Spinal cord (tissue), 9 donors: ENCODE measurements at regions not wholly inside any gene's neighbourhood (a gene's known extent, or its start where the extent isn't known, plus 50 kb on each side); places are given as distances from the start of the nearest gene placed in this dataset.

Experiments
- DNase-seq, 6 donors: peaks; one replicate each; pipeline versions ENCODE4 v3.0.0 to v3.0.0-alpha.2; 2013 to 2015; ENCODE audit warnings: low spot score in 6 of 6, low read depth in 4 of 6
- H3K27ac ChIP-seq: one replicate; pipeline ENCODE4 v1.5.1; 2013; ENCODE audit warnings: low read depth, low read length, control low read depth
- H3K27me3 ChIP-seq: one replicate; pipeline ENCODE4 v1.6.1; 2013; ENCODE audit warnings: low read length; ENCODE audit not compliant: control insufficient read depth, insufficient read depth
- H3K36me3 ChIP-seq: one replicate; pipeline ENCODE4 v1.6.1; 2013; ENCODE audit warnings: low read length; ENCODE audit not compliant: control insufficient read depth, insufficient read depth
- H3K4me1 ChIP-seq: one replicate; pipeline ENCODE4 v1.6.1; 2013; ENCODE audit warnings: low read length; ENCODE audit not compliant: control insufficient read depth, insufficient read depth
- H3K4me3 ChIP-seq: one replicate; pipeline ENCODE4 v1.5.1; 2013; ENCODE audit warnings: low read depth, low read length, control low read depth
- H3K9me3 ChIP-seq: one replicate; pipeline ENCODE4 v1.6.1; 2013; ENCODE audit warnings: low read length; ENCODE audit not compliant: control insufficient read depth, insufficient read depth
- WGBS: methylation state at CpG from one replicate; pipeline ENCODE4 v1.1.5; 2013; ENCODE audit warnings: missing lambda C conversion rate; ENCODE audit not compliant: insufficient coverage; 5-methylcytosine and 5-hydroxymethylcytosine counted together
- donor health status: healthy.

DNA sequence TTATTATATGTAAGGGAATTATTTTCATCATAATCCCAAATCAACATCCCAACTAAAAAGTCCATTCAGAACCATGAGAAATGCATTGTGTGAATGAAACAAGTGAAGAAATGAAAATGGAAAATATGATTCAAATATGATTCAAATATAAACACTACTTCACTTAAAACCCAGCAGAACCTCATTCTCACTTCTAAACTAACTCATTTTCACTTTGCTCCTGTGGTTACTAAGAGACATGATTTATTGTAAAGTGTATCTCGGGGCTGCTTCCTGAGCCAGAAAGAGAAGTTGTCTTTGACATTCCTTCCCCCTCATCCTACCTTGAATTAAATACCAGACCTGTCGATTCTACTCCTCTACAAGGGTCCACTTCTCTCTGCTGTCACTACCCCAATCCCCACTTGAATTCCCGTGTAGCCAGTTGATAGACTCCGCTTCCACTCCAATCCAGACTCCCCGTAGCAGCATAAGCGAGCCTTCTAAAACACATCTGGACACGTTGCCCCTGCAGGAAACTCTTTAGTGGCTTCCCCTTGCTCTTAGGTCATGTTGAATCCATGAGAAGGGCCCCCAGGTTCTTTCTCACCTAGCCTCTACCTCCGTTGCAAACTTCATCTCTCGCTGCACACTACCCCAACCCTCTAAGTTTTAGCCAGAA lies 697.0 kb upstream of the ID2 start:
- Histone ChIP-seq H3K27me3 (no peaks in the 10 kb centered on the region), H3K36me3 (no peaks in the 10 kb centered on the region), H3K27ac (no peak overlapping the region), H3K4me3 (no peak overlapping the region), H3K4me1 (no peaks in the 10 kb centered on the region), H3K9me3 (peaks cover 3% of the 10 kb centered on the region)
- 88% methylated on average over 8 of the region's 9 CpGs for WGBS
- DNase-seq: no peak

- H3K4me1 ChIP-seq: no peaks in the 10 kb centered on the region
- H3K4me3 ChIP-seq: no peak overlapping the region
- H3K9me3 ChIP-seq: peaks cover 3% of the 10 kb centered on the region
- H3K27ac ChIP-seq: no peak overlapping the region
- no peaks in the 10 kb centered on the region for H3K27me3 ChIP-seq
- DNase-seq: no peak
- 95% methylated on average over 3 of the region's 3 CpGs for WGBS
- H3K36me3 ChIP-seq: no peaks in the 10 kb centered on the region
Measured at GRCh38 chr2:7986431-7986830, 695.4 kb upstream of the ID2 start.

GRCh38 chr2:7987992-7988391 lies 693.9 kb upstream of the ID2 start:
- Histone ChIP-seq H3K9me3 (no peaks in the 10 kb centered on the region), H3K4me3 (no peak overlapping the region), H3K36me3 (no peaks in the 10 kb centered on the region), H3K27ac (no peak overlapping the region), H3K27me3 (no peaks in the 10 kb centered on the region), H3K4me1 (no peaks in the 10 kb centered on the region)
- no peak for DNase-seq

DNA sequence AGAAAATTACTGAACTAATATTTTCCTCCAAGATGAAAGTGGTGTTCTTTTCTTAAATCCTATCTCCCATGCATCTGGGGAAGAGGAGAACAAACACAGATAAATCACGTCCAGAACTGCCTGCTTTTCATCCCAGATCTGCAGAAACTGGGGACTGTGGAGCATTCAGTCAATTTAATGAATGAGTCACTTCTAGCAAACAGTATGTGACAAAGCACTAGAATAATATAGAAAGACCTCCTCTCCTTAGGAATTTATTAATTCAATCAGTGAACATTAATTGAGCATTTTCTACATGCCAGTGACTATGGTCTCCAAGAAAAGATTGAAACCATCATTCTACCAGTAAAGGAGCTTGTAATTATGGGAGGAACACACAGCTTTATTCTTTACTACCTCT lies 693.4 kb upstream of the ID2 start:
- H3K4me1 ChIP-seq: no peaks in the 10 kb centered on the region
- no peak overlapping the region for H3K27ac ChIP-seq
- H3K36me3 ChIP-seq: no peaks in the 10 kb centered on the region
- no peak for DNase-seq
- H3K27me3 ChIP-seq: no peaks in the 10 kb centered on the region
- H3K9me3 ChIP-seq: no peaks in the 10 kb centered on the region
- H3K4me3 ChIP-seq: no peak overlapping the region
- no CpG with 5 or more reads among the region's 1 CpG for WGBS

DNA sequence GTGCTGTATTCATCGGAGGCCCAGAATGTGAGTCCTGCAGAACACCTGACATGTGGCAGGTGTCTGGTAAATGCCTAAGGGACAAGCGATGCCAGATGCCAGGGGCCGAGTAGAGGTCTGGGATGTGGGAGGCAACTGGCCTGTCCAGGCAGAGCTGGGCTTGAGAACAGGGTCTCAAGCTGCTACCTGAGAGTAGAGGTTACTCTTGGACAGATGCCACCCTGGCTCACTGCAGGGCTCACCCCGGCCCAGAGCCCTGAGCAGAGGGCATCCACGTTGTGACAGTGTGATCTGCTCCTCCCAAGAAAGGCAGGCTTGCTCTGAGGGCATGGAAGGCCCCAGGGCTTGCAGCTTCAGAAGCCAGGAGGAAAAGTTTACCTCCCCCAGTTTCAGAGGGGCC lies 692.0 kb upstream of the ID2 start:
- WGBS: 96% methylated on average over 5 of the region's 5 CpGs
- Histone ChIP-seq H3K36me3 (no peaks in the 10 kb centered on the region), H3K4me1 (no peaks in the 10 kb centered on the region), H3K9me3 (no peaks in the 10 kb centered on the region), H3K4me3 (no peak overlapping the region), H3K27ac (no peak overlapping the region), H3K27me3 (no peaks in the 10 kb centered on the region)
- DNase-seq: no peak

DNA sequence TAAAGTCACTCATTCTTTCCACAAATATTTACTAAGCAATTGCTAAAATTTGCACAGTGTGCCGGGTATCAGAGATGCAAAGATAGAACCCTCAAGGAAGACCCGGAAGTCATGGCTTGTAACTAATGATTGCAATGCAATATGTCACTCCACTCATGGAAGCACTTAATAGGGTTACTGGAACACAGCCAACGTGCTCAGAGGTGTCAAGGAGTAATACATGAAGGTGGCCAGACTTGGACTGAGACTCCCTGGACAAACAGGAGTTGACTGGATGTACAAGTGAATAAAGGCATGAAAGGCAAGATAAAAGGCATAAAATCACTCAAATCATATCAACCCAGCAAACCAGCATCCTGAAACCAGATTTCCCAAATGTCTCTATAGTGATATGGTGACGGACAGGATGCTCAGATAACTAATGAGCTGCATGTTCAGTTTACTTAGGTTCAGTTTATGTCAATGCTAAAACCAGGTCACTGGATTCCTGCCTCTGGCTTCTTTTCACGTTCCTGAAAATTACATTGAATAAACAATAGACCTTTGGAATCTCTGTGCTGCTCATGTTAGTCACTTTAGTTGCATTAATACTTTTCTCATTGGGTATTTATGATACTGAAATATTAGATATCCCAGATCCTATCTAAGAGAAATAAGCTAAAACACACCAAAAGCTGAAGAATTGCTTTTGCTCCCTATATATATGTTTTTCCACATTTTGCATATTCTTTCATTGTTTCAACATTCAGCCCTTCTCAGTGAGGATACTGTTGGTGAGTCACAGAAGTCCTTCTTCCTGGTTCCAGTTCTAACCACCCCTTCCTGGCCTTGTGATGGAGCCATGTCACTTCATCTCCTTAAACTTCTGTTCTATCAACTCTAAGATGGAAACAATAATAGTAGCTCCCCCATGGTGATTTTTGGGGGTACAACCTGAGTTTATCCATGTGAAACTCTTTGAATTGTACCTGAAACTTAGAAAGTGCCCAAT lies 688.9 kb upstream of the ID2 start:
- Histone ChIP-seq H3K4me1 (peaks cover 6% of the 10 kb centered on the region), H3K27me3 (no peaks in the 10 kb centered on the region), H3K4me3 (no peak overlapping the region), H3K27ac (no peak overlapping the region), H3K9me3 (no peaks in the 10 kb centered on the region), H3K36me3 (no peaks in the 10 kb centered on the region)
- WGBS: 85% methylated on average over 2 of the region's 5 CpGs
- no peak for DNase-seq

- Histone ChIP-seq H3K9me3 (no peaks in the 10 kb centered on the region), H3K4me3 (no peak overlapping the region), H3K27ac (no peak overlapping the region), H3K4me1 (peaks cover 6% of the 10 kb centered on the region), H3K36me3 (no peaks in the 10 kb centered on the region), H3K27me3 (no peaks in the 10 kb centered on the region)
- 48% methylated on average over 4 of the region's 6 CpGs for WGBS
- peak in 1 of 6 donors; percentile 49 for DNase-seq
Measured at GRCh38 chr2:7994397-7994951, 687.4 kb upstream of the ID2 start.

- Histone ChIP-seq H3K27me3 (no peaks in the 10 kb centered on the region), H3K27ac (no peak overlapping the region)
- 100% methylated on average over 1 of the region's 2 CpGs for WGBS
Measured at GRCh38 chr2:7997279-7997678, 684.6 kb upstream of the ID2 start.

DNA sequence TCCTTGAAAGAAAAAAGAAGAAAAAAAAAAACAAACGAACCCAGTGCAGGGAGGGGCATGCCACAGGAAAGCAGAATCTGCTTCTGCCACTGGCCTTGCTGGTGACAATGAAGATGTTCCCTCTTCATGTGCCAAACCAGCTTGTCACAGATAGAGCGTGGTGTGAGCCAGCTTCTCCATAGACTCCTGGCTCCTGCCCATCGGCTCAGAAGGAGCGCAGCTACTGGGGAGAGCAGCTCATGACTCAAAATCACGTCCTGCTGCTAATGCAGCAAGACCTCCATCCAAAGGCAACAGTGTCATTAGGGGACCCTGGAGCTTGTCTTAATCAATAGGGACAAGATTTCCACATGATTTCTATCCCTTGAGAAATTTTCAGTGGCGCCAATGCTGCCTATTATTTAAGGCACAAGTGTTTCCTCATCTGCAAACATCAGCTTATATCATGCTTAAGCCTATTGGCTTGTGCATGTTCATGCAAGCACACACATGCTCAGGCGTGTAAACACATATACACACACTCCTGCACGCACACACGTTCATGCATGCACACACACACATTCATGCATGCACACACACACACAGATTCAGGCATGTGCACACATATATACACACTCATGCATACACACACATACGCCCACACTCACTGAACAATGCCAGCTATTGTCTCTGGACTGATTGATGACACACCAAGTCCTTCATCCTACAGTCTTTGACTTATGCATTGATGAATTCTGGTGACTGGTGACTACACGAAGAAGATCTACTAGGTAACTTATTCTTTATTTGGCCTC lies 682.0 kb upstream of the ID2 start:
- Histone ChIP-seq H3K9me3 (no peaks in the 10 kb centered on the region), H3K4me1 (peaks cover 6% of the 10 kb centered on the region), H3K36me3 (no peaks in the 10 kb centered on the region), H3K27ac (no peak overlapping the region), H3K4me3 (no peak overlapping the region), H3K27me3 (no peaks in the 10 kb centered on the region)
- DNase-seq: peak in 2 of 6 donors; percentile 50 to 51
- 68% methylated on average over 10 of the region's 11 CpGs for WGBS

More at GRCh38 chr2:7997279-7997678, 684.6 kb upstream of the ID2 start:
- H3K4me3 ChIP-seq: no peak overlapping the region
- H3K36me3 ChIP-seq: no peaks in the 10 kb centered on the region
- H3K9me3 ChIP-seq: no peaks in the 10 kb centered on the region
- DNase-seq: no peak
- peaks cover 6% of the 10 kb centered on the region for H3K4me1 ChIP-seq
